NCI-H82 (cell line): ENCODE measurements at regions not wholly inside any gene's neighbourhood (a gene's known extent, or its start where the extent isn't known, plus 50 kb on each side); places are given as distances from the start of the nearest gene placed in this dataset.

Experiments
- DNase-seq: peaks from one replicate; lab custom pipeline; 2025; lab: John Stamatoyannopoulos, UW

GRCh38 chr3:191966556-191966955 is 505.6 kb downstream of the PYDC2 start:
- DNase-seq = no peak

- DNase-seq = no peak
These were observed 507.3 kb downstream of the PYDC2 start for GRCh38 chr3:191968299-191968698.

- no peak for DNase-seq
These were observed 511.9 kb downstream of the PYDC2 start for GRCh38 chr3:191972714-191973398.

- DNase-seq = no peak
These were observed 512.9 kb downstream of the PYDC2 start for GRCh38 chr3:191973820-191974219.

GRCh38 chr3:191975936-191976335 is 515.0 kb downstream of the PYDC2 start:
- no peak for DNase-seq

GRCh38 chr3:191980443-191980842 is 519.5 kb downstream of the PYDC2 start:
- DNase-seq = no peak

GRCh38 chr3:191982481-191982880 is 521.5 kb downstream of the PYDC2 start:
- no peak for DNase-seq

GRCh38 chr3:191985691-191986090 is 524.7 kb downstream of the PYDC2 start:
- DNase-seq = no peak

- DNase-seq = no peak
These were observed 526.9 kb downstream of the PYDC2 start for GRCh38 chr3:191987831-191988350.

GRCh38 chr3:191993952-191994351 is 533.0 kb downstream of the PYDC2 start:
- peak; percentile 5 for DNase-seq

- no peak for DNase-seq
These were observed 536.1 kb downstream of the PYDC2 start for GRCh38 chr3:191997093-191997492.

GRCh38 chr3:191997579-191998268 is 536.8 kb downstream of the PYDC2 start:
- DNase-seq = peak; percentile 36

- DNase-seq = no peak
These were observed 540.3 kb downstream of the PYDC2 start for GRCh38 chr3:192001218-192001617.

GRCh38 chr3:192005989-192006388 is 545.0 kb downstream of the PYDC2 start:
- DNase-seq = no peak

GRCh38 chr3:192009903-192010302 is 548.9 kb downstream of the PYDC2 start:
- DNase-seq = no peak

- no peak for DNase-seq
These were observed 549.5 kb downstream of the PYDC2 start for GRCh38 chr3:192010490-192010889.

GRCh38 chr3:192011137-192011536 is 550.2 kb downstream of the PYDC2 start:
- DNase-seq = no peak

- no peak for DNase-seq
These were observed 552.1 kb downstream of the PYDC2 start for GRCh38 chr3:192013110-192013509.

GRCh38 chr3:192022412-192022811 is 561.4 kb downstream of the PYDC2 start:
- no peak for DNase-seq

GRCh38 chr3:192024751-192025150 is 563.8 kb downstream of the PYDC2 start:
- peak; percentile 91 for DNase-seq

GRCh38 chr3:192026661-192027060 is 565.7 kb downstream of the PYDC2 start:
- DNase-seq = no peak

- DNase-seq = no peak
These were observed 571.0 kb downstream of the PYDC2 start for GRCh38 chr3:192031941-192032340.

GRCh38 chr3:192033246-192033645 is 572.3 kb downstream of the PYDC2 start:
- DNase-seq = no peak

- DNase-seq = no peak
These were observed 577.8 kb downstream of the PYDC2 start for GRCh38 chr3:192038726-192039125.
